ENCODE measurements at regions not wholly inside any gene's neighbourhood (a gene's known extent, or its start where the extent isn't known, plus 50 kb on each side); places are given as distances from the start of the nearest gene placed in this dataset.
A peak's percentile ranks its signal among the peaks of the same experiment; 100 is the strongest.
"Not testable (repeated sequence)": the region's sequence is repeated elsewhere in the genome, so short reads cannot be mapped to it uniquely, and the experiment has no call there.

DNA sequence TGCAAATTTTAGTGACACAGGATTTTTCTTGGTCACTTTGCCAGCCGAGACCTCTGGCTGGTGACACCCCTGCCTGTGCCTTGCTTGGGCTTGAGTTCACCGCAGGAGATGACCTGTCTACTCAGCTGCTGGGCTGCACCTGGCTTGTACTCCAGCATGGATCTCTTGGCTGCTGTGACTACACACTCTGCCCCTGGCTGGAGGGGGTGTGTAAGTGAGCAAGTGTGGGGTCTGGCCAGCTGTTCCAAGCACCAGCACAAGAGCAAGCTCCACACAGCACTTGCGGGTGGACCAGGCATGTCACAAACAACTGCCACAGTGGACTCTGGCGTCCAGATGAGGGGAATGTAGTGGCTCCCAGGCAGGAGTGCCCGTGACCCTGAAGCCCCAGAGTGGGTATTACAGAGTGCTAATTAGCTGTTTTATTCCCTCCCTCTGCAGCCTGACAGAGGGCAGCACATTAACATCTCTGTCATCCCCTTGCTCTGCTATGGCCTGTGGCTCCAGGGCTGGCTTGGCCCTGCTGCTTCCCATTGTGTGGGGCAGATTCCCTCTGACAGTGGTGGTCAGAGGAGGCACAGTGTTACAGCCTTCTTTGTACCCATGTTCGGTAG, 1387.2 kb downstream of the OLFM4 start:
- DNase-seq: no peak

DNA sequence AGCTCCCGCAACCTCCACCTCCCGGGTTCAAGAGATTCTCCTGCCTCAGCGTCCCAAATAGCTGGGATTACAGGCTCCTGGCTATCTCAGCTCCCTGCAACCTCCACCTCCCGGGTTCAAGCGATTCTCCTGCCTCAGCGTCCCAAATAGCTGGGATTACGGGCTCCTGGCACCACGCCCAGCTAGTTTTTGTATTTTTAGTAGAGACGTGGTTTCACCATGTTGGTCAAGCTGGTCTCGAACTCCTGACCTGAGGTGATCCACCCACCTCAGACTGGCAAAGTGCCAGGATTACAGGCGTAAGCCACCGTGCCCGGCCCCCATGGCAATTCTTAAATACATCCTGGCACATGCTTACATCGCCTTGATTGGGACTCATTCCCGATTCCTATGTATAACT, 1394.3 kb downstream of the OLFM4 start:
- DNase-seq: not testable (repeated sequence)

DNA sequence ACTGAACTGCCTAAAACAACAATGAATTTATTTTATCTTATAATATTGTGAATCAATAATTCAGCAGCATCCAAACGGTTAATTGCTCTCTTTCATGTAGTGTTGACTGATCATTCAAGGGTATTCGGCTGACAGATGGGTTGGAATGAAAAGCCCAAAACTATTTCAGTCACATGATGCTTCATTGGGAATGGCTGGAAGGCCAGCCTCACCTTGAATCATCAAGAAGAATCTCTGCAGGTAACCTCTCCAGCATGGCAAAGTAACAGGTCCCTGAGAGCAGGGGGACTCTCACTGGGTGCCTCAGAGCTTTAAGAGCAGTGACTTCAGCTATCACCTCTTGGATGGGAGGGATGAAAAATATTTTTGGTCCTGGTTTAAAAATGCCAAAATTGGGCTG, 1395.7 kb downstream of the OLFM4 start:
- no peak for DNase-seq

DNA sequence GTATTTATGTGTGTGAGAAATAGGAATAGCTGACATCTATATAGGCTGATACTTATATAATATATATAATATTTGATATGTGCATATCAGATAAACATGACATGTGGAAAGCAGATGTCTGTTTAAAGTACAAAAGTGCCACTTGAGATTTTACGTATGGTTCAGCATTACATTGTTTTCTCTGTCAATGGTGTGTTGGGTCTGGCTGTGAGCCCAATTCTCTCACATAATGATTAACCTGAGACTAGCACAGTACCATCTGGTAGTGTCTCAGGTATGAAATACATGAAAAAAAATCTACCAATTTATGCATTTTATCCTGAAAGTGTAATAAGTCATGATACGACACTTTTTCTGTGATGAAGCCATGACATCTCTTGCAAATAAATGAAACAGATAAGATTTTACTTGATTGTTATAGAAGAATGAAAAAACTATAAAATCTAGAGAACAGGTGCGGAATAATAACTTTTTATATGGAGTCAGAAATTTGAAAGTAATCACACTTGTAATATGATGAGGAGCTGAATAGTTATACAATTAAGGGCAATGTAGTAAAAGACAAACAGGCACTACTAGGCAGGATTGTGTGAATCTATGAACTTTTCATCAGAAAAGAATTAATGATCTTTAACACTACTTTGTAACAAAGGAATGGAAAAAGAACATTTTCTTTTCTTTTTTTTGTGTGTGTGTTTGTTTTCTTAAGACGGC, 1405.0 kb downstream of the OLFM4 start:
- no peak for DNase-seq

DNA sequence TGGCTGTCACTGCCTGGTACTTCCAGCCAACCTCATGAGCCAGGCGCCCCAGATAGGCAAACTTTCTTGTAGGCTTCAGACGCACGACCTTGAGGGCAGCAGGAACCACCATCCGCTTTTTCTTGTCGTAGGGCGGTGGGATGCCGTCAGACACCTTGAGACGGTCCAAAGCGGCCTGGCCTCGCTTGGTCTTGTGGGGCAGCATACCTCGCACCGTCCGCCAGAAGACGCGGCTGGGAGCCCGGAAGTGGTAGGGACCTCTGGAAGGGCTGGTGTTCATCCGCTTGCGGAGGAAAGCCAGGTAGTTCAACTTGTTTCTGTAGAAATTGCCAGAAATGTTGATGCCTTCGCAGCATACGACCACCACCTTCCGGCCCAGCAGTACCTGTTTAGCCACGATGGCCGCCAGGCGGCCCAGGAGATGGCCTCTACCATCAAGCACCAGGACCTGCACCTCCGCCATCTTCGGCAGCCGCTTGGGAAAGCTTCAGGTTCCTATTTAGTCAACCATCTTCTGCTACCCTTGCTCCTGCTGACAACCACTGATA, 1412.3 kb downstream of the OLFM4 start:
- not testable (repeated sequence) for DNase-seq

DNA sequence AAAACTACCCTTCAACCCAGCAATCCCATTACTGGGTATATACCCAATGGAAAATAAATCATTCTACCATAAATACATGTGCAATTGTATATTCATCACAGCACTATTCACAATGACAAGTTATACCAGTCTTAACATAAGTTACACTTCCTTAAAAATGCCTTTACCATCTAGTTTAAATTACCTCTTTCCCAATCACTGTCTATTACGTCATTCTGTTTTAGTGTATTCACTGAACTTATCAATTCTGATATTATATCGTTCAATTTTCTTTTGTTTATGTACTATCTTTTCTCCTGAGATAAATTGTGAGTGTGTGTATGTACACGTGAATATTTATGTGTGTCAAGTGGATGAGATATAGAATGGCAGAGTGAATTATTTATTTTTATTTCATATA, 1416.8 kb downstream of the OLFM4 start:
- DNase-seq: no peak

DNA sequence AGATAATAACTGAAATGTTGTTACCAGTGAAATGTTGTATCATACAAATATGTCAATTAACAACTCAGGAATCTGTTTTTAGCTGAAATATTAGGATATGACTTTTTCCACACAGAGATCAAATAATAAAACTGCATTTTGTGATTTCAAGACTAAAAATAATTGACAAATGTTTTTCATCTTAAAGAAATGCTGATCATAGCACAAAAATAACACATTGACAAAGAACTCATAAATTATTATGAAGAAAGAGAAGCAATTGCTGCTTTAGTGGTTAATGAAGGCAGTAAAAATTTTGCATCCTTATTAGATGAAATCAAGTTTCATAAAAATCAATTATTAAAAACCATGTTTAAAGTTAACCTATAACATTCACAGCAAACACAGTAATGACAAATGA, 1417.3 kb downstream of the OLFM4 start:
- DNase-seq: no peak

DNA sequence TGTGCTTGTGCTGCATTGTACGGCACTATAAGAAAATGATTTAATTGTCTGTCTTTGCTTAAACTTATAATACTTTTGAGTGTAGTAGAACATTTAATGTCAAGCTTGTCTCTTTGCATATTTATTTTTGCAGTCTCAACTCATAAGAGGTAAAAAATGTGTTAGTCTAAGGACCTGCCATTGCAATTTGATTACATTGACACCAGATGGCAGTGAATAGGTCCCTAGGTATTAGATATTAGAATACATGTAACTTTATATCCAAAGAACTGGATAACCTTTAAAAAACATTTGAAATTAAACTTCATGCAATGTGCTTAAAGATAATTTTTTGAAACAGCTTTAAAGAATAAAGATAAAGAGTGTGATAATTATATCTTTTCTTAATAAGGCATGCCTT, 1421.3 kb downstream of the OLFM4 start:
- DNase-seq: no peak

DNA sequence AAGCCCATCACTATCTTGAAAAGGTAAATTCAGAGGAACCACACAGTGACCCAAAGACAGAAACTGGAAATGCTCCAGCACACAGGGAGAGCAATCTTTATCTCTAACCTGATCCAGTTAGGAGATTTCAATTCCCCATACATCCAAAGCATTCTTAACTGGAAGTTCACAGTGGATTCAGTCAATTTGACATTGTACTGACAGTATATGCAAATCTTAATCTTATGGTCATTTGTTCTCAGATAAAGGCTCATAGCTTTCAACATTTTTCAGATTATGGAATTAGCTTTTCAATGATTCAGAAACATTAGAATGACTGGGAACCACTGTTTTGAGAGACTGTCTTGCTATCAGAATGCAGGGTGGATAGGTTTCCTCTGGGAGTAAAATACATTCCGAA, 1455.6 kb downstream of the OLFM4 start:
- no peak for DNase-seq

DNA sequence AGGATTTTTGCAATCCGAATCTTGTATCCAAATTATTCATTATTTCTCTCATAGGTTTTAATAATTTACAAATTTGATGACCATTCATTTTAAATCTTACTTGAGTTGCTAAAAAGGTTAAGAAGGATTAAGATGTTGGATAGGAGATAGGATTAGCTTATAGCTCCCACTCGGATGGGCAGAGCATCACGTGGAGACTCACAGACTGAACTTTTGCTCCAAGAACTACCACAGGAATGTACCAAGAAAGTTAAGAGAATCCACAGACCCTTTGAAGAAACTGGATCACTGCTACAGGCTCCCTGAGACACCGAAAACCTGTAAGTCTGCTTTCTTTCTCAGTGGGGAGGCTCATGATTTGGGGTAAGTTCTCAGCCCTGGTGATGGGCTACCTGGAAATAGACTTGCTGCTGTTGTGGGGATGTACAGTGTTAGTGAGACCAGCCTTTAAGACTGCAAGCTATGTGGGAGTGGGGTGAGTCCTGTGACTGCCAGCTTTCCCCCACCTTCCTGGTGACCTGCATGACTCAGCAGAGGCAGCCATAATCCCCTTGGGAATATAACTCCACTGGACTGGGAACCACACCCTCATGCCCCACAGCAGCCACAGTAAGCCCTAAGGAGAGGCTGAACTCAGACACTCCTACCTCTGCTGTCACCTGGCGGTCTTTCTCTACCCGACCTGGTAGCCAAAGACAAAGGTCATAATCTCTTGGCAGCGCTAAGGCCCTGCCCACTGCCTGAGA, 1458.0 kb downstream of the OLFM4 start:
- no peak for DNase-seq

DNA sequence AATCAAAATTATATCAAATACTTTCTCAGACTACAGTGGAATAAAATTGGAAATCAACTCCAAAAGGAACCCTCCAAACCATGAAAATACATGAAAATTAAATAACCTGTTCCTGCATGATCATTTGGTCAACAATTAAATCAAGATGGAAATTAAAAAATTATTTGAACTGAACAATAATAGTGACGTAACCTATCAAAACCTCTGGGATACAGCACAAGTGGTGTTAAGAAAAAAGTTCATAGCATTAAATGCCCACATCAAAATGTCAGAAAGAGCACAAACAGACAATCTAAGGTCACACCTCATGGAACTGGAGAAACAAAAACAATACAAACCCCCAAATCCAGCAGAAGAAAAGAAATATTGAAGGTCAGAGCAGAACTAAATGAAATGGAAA, 1460.7 kb downstream of the OLFM4 start:
- DNase-seq: no peak

DNA sequence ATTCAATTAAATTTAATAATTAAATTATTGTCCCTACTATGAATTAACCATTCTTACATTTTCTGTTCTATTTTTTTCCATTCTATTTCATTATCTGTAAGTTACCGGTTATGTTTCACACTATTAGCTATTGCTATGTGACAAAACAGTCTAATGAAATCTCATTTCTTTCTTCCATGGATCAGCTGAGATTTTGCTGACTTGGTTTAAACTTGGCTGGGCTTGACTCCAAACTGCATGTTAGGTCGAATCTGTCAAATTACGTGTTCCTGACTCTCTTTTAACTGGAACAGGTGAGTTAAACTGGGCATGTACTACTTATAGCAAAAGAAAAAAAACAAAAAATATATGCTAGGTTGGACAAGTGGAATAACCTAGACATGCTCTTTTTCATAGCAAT, 1464.4 kb downstream of the OLFM4 start:
- no peak for DNase-seq

DNA sequence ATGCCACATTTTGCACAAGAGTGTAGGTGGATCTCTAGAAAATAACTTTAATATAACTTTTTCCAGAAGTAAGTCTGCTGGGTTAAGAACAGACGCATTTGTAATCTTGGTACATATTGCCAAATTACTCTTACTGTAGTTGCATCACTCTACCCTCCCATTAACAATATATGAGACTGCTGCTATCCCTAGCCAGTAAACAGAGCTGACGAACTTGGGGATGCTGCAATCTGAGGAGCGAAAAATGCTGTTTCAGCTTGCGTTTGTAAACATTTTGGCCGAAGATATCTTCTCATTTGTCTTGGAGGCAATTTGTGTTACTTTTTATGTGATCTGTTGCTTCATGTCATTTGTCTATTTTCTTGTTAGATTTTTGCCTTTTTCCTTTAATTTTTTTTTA, 1482.8 kb downstream of the OLFM4 start:
- DNase-seq: no peak

DNA sequence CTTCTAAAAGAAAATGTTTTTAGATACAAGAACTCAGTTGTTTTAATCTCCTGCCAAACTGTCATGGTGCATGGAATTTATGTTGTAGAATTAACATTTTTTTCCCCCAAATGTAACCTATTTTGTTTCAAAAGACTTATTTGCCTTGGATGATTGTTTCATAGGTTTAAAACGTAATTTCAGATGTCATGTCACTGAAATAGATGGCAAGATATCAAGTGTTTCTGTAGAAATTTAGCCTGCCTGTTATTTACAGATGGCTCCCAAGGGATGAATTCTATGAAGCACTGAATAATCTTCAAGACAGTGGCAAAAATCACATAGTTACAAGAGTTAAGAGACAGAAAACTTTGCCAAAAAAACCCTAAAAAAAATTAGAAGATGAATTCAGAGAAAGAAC, 1484.6 kb downstream of the OLFM4 start:
- no peak for DNase-seq

DNA sequence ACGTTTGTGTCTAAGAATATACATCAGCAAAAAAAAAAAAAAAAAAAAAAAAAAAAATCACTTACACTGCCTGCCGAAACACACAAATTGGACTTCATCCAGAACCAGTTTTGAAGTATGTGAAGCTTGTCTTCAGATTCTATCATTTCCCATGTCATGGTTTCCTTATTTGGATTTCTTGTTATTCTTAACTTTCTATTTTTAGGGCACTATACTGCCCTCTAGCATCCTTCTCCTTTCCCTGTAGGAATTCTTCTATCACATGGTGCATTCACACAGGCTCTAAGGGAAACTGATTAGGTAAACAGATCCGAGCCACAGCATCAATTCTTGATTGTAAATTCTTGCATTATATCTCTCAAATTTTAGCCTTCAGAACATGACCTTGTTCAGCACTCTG, 1507.5 kb downstream of the OLFM4 start:
- peak; percentile 1 for DNase-seq

DNA sequence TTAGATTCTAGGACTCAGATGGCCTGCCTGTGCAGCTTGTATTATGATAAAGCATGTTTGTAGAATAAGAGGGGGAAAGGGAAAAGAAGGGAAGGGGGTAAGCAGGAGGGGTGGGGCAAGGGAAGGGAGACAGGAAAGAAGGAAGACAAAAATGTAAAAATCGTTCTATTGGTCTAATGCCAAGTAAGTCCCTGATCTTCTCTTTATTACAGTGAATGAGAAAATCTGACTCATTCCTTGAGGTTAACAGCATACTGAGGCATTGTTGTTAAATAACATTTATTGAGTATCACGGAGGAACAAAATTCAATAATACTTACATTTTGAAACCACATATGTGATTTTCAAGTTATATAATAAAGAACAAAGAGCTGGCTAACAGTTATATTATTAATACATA, 1534.7 kb downstream of the OLFM4 start:
- no peak for DNase-seq

DNA sequence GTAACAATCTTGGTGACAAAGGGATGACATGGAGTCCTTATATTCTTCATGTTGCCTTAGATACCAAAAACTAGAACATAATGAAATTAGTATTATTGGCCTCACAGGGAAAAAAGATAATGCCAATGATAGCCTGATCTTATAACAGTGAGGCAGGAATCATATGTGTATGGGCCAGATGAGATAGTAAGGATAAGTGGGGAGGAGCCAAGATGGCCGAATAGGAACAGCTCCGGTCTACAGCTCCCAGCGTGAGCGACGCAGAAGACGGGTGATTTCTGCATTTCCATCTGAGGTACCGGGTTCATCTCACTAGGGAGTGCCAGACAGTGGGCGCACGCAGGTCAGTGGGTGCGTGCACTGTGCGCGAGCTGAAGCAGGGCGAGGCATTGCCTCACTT, 1543.4 kb downstream of the OLFM4 start:
- not testable (repeated sequence) for DNase-seq

DNA sequence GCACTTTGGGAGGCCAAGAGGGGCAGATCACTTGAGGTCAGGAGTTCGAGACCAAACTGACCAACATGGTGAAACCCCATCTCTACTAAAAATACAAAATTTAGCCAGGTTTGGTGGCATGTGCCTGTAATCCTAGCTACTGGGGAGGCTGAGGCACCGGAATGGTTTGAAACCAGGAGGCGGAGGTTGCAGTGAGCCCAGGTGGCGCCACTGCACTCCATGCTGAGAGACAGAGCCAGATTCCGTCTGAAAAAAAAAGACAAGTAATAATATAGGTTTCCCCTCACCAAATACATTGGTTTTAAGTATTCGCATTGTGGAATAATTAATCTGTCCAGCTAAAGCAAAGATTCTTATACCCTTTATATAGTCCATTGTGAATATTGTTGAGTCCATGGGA, 1544.6 kb downstream of the OLFM4 start:
- DNase-seq: no peak

DNA sequence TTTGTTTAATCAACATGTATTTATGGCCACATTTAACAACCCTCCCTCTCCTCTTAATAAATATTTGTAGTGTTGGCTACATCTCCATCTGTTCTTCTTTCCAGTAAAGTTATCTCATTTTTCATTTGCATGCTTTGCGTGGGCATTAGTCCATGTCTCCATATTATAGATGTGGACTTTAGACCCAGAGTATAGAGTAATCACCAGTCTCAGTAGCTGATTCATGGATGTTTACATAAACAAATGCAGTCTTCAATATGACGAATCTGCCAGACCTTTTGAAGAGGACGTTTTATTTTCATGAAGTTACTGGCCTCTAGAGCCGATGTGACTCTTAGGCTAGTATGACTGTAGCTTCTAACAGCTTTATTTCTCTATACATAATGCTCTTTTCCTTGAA, 1546.2 kb downstream of the OLFM4 start:
- DNase-seq: no peak

DNA sequence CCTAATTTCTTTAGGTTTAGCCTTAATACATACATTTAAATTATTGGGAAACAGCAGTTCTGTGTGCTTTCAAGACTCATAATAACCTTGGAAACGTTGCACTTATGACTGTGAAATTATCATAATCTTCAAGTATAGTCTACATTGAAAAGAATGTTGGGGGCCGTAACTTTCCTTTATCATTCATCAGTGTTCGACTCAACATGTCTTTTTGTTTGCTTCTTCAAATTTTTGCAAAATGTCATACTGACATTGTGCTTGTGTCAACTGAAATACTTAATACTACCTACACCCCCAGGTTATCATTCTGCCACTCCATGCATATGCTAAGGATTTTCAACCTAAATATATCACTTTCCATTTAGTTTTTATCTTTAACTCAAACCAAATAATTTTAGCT, 1562.9 kb downstream of the OLFM4 start:
- no peak for DNase-seq

DNA sequence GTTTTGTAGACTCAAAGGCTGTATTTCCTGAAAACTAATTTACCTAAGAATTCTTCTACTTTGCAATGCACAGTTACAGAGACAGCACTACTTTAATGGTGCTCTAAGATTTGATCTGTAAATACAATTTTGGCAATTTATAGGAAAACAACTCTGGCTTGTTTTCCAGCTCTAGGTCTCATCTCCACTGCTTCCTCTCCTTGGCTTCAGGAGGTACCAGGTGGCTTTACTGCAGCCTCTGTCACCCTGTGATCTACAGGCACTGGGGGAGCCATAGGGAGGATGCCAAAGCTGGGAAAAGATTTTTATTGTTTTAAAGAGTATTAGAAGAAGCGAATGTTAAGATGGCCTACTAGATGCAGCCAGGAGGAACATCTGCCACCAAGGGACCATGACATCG, 1563.6 kb downstream of the OLFM4 start:
- no peak for DNase-seq

DNA sequence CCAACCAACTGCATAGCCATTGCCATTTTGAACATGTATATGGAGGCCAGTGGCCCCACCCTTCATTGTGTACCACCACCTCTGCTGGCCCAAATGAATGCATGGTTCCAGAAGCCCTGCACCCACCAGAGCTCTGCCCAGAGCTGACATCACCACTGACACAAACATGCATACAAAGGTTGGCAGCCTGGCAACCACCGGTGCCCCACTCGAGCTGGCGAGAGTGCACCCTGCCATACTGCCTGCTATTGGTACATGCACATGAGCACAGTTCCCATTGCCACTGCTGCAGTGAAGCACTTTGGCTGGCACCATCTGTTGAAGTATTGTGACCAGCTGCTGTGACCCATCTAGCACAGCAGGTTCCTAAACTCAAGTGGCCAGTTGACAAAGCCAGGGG, 1564.9 kb downstream of the OLFM4 start:
- DNase-seq: no peak

DNA sequence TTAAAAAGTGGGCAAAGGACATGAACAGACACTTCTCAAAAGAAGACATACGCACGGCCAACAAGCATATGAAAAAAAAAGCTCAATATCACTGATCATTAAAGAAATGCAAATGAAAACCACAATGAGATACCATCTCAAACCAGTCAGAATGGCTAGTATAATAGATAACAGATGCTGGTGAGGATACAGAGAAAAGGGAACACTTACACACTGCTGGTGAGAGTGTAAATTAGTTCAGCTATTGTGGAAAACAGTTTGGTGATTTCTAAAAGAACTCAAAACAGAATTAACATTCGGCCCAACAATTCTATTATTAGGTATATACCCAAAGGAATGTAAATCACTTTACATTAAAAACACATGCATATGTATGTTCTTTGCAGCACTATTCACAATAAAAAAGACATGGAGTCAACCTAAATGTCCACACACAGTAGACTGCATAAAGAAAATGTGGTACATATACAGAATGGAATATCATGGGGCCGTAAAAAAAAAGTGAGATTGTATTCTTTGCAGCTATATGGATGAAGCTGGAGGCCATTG, 1569.0 kb downstream of the OLFM4 start:
- DNase-seq: no peak

DNA sequence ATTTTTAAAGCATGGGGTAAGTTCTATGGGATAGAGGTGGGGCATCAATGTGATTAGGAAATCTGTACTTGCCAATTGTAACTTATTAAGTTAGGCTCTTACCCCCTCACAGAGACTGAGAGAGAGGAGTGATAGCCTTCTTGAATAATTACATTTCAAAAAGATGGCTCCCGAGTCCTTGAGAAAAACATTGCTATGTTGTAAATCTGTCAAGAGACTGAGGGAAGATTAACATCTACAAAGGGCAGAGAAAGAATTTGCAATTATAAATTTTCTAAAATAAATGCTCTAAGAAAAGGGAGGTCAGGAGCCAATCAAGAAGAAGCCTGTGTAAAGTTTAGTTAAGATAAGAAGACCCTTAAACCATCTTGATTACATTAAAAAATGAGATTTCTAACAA, 1570.8 kb downstream of the OLFM4 start:
- no peak for DNase-seq

Measured in fibroblast of skin of scalp (primary cell).